ENCODE measurements at regions not wholly inside any gene's neighbourhood (a gene's known extent, or its start where the extent isn't known, plus 50 kb on each side); places are given as distances from the start of the nearest gene placed in this dataset.

DNA sequence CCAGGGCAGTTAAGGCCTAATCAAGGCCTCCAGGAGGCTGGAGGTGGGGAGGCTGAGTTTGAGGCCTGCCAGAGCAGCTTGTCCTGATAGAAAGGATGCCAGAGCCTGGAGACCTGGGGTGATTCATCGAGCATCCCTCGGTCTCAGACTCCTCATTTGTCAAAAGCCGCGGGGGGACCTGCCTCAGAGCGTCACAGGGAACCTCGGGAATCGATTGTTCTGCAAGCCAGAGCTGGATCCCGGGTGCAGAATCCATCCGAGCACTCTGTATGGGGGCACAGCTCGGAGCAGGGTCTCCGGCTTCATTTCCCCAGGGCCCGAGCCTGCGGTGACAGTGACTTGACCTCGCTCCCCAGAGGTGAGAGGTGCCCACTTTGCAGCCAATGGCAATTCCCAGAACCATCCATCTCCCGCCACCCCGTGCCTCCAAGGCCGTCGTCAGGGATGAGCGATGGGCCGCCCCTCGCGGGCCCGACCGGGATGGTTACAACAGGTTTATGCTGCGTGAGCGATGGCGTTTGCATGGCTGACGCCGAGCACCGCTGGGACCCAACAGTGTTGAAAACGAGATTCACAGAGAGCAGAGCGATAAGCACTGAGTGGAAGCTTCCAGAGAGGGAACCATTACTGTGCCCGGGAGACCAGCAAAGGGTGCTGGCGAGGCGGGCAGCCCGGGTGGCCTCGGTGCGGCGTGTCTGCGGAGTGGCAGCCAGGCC lies 117.1 kb upstream of the GSE1 start:
- no peak for DNase-seq
- intact Hi-C loops (cut with DNase I; ENCODE audit: low total_unique reads): no loop called here
- H3K36me3 ChIP-seq (ENCODE audit: low read depth, missing control alignments): no peaks in the 10 kb centered on the region
- WGBS, 2 donors: 90 to 92% methylated on average over 32 to 40 of the region's 40 CpGs
- no peak overlapping the region for H3K4me3 ChIP-seq
- no peak overlapping the region for H3K27ac ChIP-seq
- H3K9me3 ChIP-seq: no peaks in the 10 kb centered on the region
- H3K27me3 ChIP-seq: no peaks in the 10 kb centered on the region
- peaks cover 26% of the 10 kb centered on the region for H3K4me1 ChIP-seq
- no peak for TF ChIP-seq CTCF (IDR thresholded peaks at IDR 0.05)
- TF ChIP-seq POLR2A (IDR thresholded peaks at IDR 0.05): no peak

DNA sequence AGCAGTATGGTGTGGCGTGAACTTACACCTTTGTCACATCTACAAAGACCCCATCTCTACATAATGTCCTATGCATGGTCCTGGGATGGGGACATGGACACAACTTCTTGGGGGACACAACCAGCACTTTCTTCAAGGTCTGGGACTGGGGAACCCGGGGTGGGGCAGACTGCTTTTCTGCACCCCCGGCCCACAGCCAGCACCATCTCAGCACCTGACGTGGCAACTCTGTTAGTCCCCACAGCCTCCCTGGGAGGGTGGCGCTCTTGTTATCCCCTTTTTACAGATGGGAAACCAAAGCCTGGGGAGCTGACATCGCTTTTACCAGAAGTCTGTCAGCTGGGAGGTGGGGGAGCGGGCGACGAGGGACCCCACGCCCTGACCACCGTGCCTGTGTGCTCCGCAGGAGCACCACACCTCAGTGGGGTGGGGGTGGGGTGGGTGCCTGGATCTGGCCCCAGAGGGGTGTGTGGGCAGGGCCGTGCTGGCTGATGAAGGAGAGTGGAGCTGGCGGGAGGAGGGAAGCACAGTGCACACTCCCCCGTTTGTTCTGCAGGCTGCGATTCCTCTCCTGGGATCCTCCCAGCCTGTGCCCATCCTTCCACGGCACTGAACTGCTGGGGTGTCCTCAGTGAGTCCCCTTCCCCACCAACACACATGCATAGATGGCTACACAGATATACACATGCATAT lies 115.4 kb upstream of the GSE1 start:
- H3K27ac ChIP-seq: no peak overlapping the region
- DNase-seq: peak; percentile 62
- H3K9me3 ChIP-seq: no peaks in the 10 kb centered on the region
- 71 to 77% methylated on average over 14 to 16 of the region's 17 CpGs for WGBS, 2 donors
- H3K36me3 ChIP-seq (ENCODE audit: low read depth, missing control alignments): no peaks in the 10 kb centered on the region
- no peaks in the 10 kb centered on the region for H3K27me3 ChIP-seq
- intact Hi-C loops (cut with DNase I; ENCODE audit: low total_unique reads): no loop called here
- H3K4me1 ChIP-seq: peaks cover 11% of the 10 kb centered on the region
- no peak for TF ChIP-seq CTCF (IDR thresholded peaks at IDR 0.05)
- no peak for TF ChIP-seq POLR2A (IDR thresholded peaks at IDR 0.05)
- no peak overlapping the region for H3K4me3 ChIP-seq

DNA sequence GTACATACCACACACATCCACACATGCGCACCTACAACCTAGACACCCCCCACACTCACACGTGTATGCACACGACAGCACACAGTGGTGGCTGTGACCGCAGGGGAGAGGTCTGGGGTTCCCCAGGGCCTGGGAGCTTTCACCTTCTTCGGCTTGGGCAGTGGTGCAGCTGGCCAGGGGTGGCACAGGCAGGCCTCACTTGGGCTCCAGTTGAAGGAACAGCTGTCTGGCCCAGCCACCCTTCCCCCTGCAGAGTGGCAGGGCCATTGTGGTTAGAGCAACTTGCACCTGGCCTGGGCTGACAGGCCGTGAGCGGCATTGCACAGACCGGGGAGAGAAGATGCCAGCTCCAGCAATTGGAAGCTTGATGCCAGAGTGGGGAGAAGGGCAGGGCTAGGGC lies 114.5 kb upstream of the GSE1 start:
- no peaks in the 10 kb centered on the region for H3K36me3 ChIP-seq (ENCODE audit: low read depth, missing control alignments)
- TF ChIP-seq CTCF (IDR thresholded peaks at IDR 0.05): no peak
- no peak for TF ChIP-seq POLR2A (IDR thresholded peaks at IDR 0.05)
- no peaks in the 10 kb centered on the region for H3K27me3 ChIP-seq
- intact Hi-C loops (cut with DNase I; ENCODE audit: low total_unique reads): no loop called here
- no peaks in the 10 kb centered on the region for H3K9me3 ChIP-seq
- H3K27ac ChIP-seq: no peak overlapping the region
- no peak overlapping the region for H3K4me3 ChIP-seq
- WGBS, 2 donors: 67 to 86% methylated on average over 8 of the region's 8 CpGs
- DNase-seq: no peak
- H3K4me1 ChIP-seq: peaks cover 9% of the 10 kb centered on the region

DNA sequence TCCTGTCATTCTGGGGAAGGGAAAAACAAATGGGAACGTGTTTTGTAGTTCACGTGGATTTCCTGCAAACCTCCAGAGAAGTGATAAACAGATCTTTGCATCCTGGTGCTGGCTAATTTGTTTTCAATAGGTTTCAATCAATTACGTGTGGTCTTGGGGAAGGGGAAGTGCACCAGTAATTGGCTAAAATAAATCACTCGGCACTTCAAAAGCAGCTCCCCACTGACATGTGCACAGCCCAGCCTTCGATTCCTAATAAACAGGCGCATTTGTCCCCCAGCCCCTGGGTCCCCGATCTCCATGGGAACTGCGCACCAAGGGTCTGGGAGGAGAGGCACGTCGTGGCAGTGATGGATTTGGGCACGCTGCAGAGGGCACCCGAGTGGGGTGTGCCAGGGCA lies 112.9 kb upstream of the GSE1 start:
- Histone ChIP-seq H3K4me3 (no peak overlapping the region), H3K36me3 (ENCODE audit: low read depth, missing control alignments) (no peaks in the 10 kb centered on the region), H3K9me3 (no peaks in the 10 kb centered on the region), H3K27me3 (no peaks in the 10 kb centered on the region), H3K4me1 (peaks cover 9% of the 10 kb centered on the region), H3K27ac (no peak overlapping the region)
- 78 to 84% methylated on average over 9 to 12 of the region's 12 CpGs for WGBS, 2 donors
- DNase-seq: no peak
- intact Hi-C loops (cut with DNase I; ENCODE audit: low total_unique reads): no loop called here
- TF ChIP-seq CTCF (IDR thresholded peaks at IDR 0.05) (no peak), POLR2A (IDR thresholded peaks at IDR 0.05) (no peak)
